Suprapubic skin (tissue), 3 donors: ENCODE measurements at regions not wholly inside any gene's neighbourhood (a gene's known extent, or its start where the extent isn't known, plus 50 kb on each side); places are given as distances from the start of the nearest gene placed in this dataset.
"Not testable (repeated sequence)": the region's sequence is repeated elsewhere in the genome, so short reads cannot be mapped to it uniquely, and the experiment has no call there.

Experiments
- CTCF ChIP-seq, 2 donors: fragments of 200-600 bp in 1 of 2; fragments of 450-650 bp in 1 of 2; sonication (generic) in 1 of 2; IDR thresholded peaks; one replicate each; pipeline ENCODE4 v1.5.1; 2016 to 2019; ENCODE audit warnings: antibody characterized with exemption in 2 of 2, mild to moderate bottlenecking in 1 of 2, moderate library complexity in 1 of 2
- EP300 ChIP-seq: sonication (generic); formaldehyde crosslinking; IDR thresholded peaks from one replicate; pipeline ENCODE4 v1.6.1; 2017; ENCODE audit warnings: antibody characterized with exemption

GRCh38 chrX:3905522-3906258, 192.2 kb upstream of the PRKX start:
- TF ChIP-seq CTCF (IDR thresholded peaks at IDR 0.05); EP300: not testable (repeated sequence)
